ENCODE measurements at regions not wholly inside any gene's neighbourhood (a gene's known extent, or its start where the extent isn't known, plus 50 kb on each side); places are given as distances from the start of the nearest gene placed in this dataset.
"Not testable (repeated sequence)": the region's sequence is repeated elsewhere in the genome, so short reads cannot be mapped to it uniquely, and the experiment has no call there.

DNA sequence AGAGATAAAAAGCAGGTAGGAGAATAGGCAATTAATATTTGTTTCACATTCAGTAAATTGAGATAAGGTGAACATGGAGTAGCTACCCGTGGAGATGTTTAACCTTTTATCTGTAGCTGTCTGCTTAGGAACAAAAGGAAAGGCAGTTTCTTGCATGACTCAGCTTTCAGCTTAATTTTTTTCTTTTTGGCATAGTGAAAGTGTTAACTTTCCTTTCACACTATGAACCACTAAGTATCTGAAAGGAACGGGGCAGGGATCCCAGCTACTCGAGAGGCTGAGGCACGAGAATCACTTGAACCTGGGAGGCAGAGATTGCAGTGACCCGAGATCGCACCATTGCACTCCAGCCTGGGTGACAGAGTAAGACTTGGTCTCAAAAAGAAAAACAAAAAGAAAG, 176.0 kb downstream of the LACC1 start:
- H3K79me2 ChIP-seq (ENCODE audit: control insufficient read depth in 1 of 2, insufficient read depth in 2 of 2, low read length in 2 of 2); H2AK5ac ChIP-seq (ENCODE audit: low read depth, low read length); DNase-seq (ENCODE audit: low read depth in 1 of 2, low spot score in 2 of 2); H3K9ac ChIP-seq (replicated peaks in 1 of 4; ENCODE audit: extremely low read depth in 1 of 4, low read depth in 3 of 4, low read length in 3 of 4); FAIRE-seq; H3K36me3 ChIP-seq (ENCODE audit: control insufficient read depth in 2 of 4, insufficient read depth in 4 of 4, low read length in 3 of 4); H3K23ac ChIP-seq (ENCODE audit: insufficient read length); H3K9me3 ChIP-seq (ENCODE audit: insufficient read depth in 2 of 2, low read depth in 1 of 2, low read length in 1 of 2); H4K5ac ChIP-seq (ENCODE audit: insufficient read length, low read depth, low read length); H2BK20ac ChIP-seq (ENCODE audit: low read length); H3K27ac ChIP-seq (ENCODE audit: low read depth, low read length); H4K91ac ChIP-seq (replicated peaks; ENCODE audit: insufficient read length, low read length); H2BK12ac ChIP-seq (ENCODE audit: low read depth, low read length); H3K23me2 ChIP-seq (ENCODE audit: low read depth, low read length); CTCF ChIA-PET (ENCODE audit: partially characterized antibody); H4K8ac ChIP-seq (ENCODE audit: extremely low read depth, insufficient read depth, low read length); H3K4me2 ChIP-seq (ENCODE audit: insufficient read depth in 1 of 2, low read depth in 2 of 2, low read length in 2 of 2); H3K56ac ChIP-seq (replicated peaks; ENCODE audit: insufficient read length, low read depth, low read length); H3K4ac ChIP-seq (replicated peaks; ENCODE audit: insufficient read length, low read depth, low read length); H3K18ac ChIP-seq (ENCODE audit: extremely low read depth, low read length); H2BK5ac ChIP-seq (ENCODE audit: low read depth, low read length); H2BK120ac ChIP-seq (replicated peaks; ENCODE audit: low read depth, low read length); H3K14ac ChIP-seq (ENCODE audit: insufficient read length); H2AFZ ChIP-seq (ENCODE audit: low read length); H3K27me3 ChIP-seq (replicated peaks in 1 of 4; ENCODE audit: control insufficient read depth in 3 of 4, extremely low read depth in 1 of 4, insufficient read depth in 3 of 4, low read length in 3 of 4); H3K79me1 ChIP-seq (ENCODE audit: low read depth, low read length); H3K4me3 ChIP-seq (ENCODE audit: extremely low read depth in 1 of 4, insufficient read depth in 2 of 4, low read depth in 3 of 4, low read length in 4 of 4); H4K20me1 ChIP-seq (replicated peaks in 1 of 2; ENCODE audit: control insufficient read depth in 1 of 2, insufficient read depth in 2 of 2, low read length in 2 of 2): not testable (repeated sequence)
- POLR2A ChIA-PET (ENCODE audit: partially characterized antibody): interaction anchor here (1.1 kb wide), 1 partner anchor 381 kb away, joined by 4 read pairs; no protein-coding TSS in a partner anchor
- Histone ChIP-seq H3K4me1 (replicated peaks in 1 of 4; ENCODE audit: control insufficient read depth in 3 of 4, insufficient read depth in 4 of 4, low read length in 3 of 4) (peaks cover 0 to 17% (median 9%) of the 10 kb centered on the region in 4 experiments; a peak in 6 of 7 replicates), H2BK15ac (ENCODE audit: low read length) (0 out of 2 replicates have a peak overlapping the region, but pooled peaks have one; percentile 23)
- WGBS, 2 experiments (ENCODE audit: extremely low coverage in 1 of 2, insufficient coverage in 1 of 2, insufficient read length in 1 of 2, insufficient replicate concordance in 2 of 2, low coverage in 1 of 2, low lambda C conversion rate in 2 of 2, missing lambda C conversion rate in 1 of 2): 89% methylated on average over 6 of the region's 6 CpGs; no CpG with 5 or more reads in 1 of the 2 experiments
